Chondrocyte (in vitro differentiated cells): ENCODE measurements at regions not wholly inside any gene's neighbourhood (a gene's known extent, or its start where the extent isn't known, plus 50 kb on each side); places are given as distances from the start of the nearest gene placed in this dataset.

ENCODE experiments used
- DNase-seq: peaks from one replicate; pipeline ENCODE4 v3.0.0; 2021; ENCODE audit warnings: mixed read lengths, low spot score
- H3K27ac Mint-ChIP-seq: one replicate; pipeline ENCODE4 v1.8.0; 2021; ENCODE audit warnings: mild to moderate bottlenecking, moderate library complexity, mixed read lengths; ENCODE audit not compliant: unreplicated experiment
- H3K27me3 Mint-ChIP-seq: 2 replicates; pipeline ENCODE4 v1.8.0; 2021; ENCODE audit warnings: low read depth, mixed read lengths
- H3K36me3 Mint-ChIP-seq: 2 replicates; pipeline ENCODE4 v1.8.0; 2021; ENCODE audit warnings: low read depth, mixed read lengths
- H3K4me1 Mint-ChIP-seq: 2 replicates; pipeline ENCODE4 v1.8.0; 2021; ENCODE audit warnings: low read depth, mild to moderate bottlenecking, mixed read lengths
- H3K4me3 Mint-ChIP-seq: one replicate; pipeline ENCODE4 v1.8.0; 2021; ENCODE audit warnings: mild to moderate bottlenecking, moderate library complexity, mixed read lengths; ENCODE audit not compliant: unreplicated experiment
- H3K9me3 Mint-ChIP-seq: 2 replicates; pipeline ENCODE4 v1.8.0; 2021; ENCODE audit warnings: low read depth, mixed read lengths
- TF ChIP-seq, protein P1 (sequence below): fragments of 200-600 bp; sonication (generic); IDR thresholded peaks from 2 replicates; pipeline ENCODE4 v1.5.0; 2021; ENCODE audit warnings: antibody characterized with exemption, mild to moderate bottlenecking, moderate library complexity

DNA sequence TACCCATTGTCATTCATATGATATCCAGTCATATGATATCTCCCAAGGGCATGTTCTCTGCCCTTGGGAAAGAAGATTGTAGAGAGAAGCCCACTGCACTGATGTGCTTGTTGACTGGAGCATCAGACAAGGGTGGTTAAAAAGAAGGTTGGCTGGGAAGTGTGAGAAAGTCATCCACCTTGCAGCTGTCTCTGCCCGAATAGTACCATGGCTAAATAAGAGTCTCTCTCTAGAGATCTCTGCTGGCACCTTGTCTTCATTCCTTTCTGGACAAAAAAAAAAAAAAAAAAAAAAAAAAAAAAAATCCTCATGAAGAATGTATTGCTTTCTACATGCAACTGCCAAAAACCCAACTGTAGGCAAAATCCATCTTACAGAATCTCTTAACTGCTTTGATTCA is 349.7 kb upstream of the ESRRG start:
- Mint-ChIP-seq H3K36me3 (no peaks in the 10 kb centered on the region), H3K4me3 (no peak overlapping the region), H3K27me3 (peaks cover 20% of the 10 kb centered on the region), H3K4me1 (no peaks in the 10 kb centered on the region), H3K9me3 (no peaks in the 10 kb centered on the region), H3K27ac (no peak overlapping the region)
- TF ChIP-seq, protein P1, sequence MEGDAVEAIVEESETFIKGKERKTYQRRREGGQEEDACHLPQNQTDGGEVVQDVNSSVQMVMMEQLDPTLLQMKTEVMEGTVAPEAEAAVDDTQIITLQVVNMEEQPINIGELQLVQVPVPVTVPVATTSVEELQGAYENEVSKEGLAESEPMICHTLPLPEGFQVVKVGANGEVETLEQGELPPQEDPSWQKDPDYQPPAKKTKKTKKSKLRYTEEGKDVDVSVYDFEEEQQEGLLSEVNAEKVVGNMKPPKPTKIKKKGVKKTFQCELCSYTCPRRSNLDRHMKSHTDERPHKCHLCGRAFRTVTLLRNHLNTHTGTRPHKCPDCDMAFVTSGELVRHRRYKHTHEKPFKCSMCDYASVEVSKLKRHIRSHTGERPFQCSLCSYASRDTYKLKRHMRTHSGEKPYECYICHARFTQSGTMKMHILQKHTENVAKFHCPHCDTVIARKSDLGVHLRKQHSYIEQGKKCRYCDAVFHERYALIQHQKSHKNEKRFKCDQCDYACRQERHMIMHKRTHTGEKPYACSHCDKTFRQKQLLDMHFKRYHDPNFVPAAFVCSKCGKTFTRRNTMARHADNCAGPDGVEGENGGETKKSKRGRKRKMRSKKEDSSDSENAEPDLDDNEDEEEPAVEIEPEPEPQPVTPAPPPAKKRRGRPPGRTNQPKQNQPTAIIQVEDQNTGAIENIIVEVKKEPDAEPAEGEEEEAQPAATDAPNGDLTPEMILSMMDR, result no peak
- no peak for DNase-seq

DNA sequence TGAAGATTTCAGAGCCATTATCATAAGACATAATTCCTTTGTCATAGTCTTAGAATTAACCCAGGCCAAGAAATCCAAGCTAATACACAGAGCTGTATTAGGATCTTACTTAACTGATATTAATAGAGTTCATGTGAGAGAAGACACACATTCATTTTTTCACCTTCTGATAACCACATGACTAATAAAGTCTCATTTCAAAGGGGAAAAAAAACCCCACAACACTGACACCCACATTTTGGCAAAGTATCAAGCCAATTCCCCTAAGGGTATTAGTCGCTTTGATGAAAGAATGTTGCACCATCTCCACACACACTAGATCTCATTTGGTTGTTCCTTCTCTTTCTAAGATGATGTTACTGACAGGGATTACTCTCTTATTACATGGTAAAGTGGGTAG is 344.4 kb upstream of the ESRRG start:
- Mint-ChIP-seq H3K4me3 (no peak overlapping the region), H3K4me1 (no peaks in the 10 kb centered on the region), H3K9me3 (no peaks in the 10 kb centered on the region), H3K36me3 (no peaks in the 10 kb centered on the region), H3K27ac (no peak overlapping the region), H3K27me3 (peaks cover 9% of the 10 kb centered on the region)
- no peak for DNase-seq
- TF ChIP-seq, protein P1, result no peak

DNA sequence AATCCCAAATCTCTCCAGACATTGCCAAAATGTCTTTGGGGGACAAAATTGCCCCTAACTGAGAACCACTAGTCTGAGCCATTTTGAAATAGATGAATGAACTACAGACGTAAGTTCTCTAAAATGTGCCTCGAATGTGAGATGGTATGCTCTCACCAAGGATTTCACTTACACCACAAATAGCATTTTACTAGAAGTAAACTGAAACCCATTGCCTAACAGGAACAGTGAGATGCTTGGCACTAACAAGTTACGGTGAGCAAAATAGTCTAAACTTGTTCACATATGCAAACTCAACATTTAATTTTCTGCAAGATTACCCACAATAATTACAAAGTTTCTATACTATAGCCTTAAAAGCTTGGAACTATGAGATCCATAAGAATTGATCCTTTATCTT is 343.6 kb upstream of the ESRRG start:
- H3K4me1 Mint-ChIP-seq, result no peaks in the 10 kb centered on the region
- TF ChIP-seq, protein P1, result no peak
- DNase-seq, result no peak
- H3K9me3 Mint-ChIP-seq, result no peaks in the 10 kb centered on the region
- no peak overlapping the region for H3K4me3 Mint-ChIP-seq
- H3K27me3 Mint-ChIP-seq, result peaks cover 7% of the 10 kb centered on the region
- no peak overlapping the region for H3K27ac Mint-ChIP-seq
- H3K36me3 Mint-ChIP-seq, result no peaks in the 10 kb centered on the region

DNA sequence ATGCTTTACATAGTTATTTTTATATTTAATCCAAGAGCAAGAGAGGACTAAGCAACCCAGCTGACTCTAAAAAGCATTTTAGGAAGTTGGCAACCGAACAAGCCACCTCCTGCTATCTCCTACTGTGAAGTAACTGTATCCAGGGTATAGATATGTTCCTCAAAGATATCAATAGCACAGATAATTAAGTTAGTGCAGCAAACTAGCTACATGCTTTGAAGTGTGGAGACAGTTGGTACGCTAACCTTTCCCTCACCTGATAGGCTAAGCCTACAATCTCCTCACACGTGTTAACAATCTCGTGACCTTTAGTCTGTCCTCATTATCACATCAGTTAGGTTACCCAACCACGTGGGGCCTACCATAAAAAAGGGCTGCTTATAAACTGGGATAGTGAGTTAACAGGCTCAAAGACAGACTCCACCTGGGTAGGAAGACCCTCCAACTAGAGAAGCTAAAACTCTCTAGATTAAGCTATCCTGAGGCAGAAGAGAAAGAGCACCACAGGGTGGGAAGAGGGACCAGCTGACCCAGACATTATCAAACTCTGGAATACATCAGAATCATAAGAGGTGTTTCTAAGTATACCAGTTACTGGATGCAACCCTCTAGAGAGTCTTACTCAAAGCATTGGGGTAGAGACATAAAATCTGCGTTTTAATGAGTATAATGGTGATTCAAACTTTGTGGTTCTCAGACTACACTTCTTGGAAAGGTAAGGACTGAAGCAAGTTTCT is 340.1 kb upstream of the ESRRG start:
- TF ChIP-seq, protein P1, result no peak
- no peak for DNase-seq
- H3K27me3 Mint-ChIP-seq, result peaks cover 1% of the 10 kb centered on the region
- H3K27ac Mint-ChIP-seq, result no peak overlapping the region
- no peaks in the 10 kb centered on the region for H3K4me1 Mint-ChIP-seq
- no peak overlapping the region for H3K4me3 Mint-ChIP-seq
- H3K36me3 Mint-ChIP-seq, result no peaks in the 10 kb centered on the region
- peaks cover under 1% of the 10 kb centered on the region for H3K9me3 Mint-ChIP-seq

DNA sequence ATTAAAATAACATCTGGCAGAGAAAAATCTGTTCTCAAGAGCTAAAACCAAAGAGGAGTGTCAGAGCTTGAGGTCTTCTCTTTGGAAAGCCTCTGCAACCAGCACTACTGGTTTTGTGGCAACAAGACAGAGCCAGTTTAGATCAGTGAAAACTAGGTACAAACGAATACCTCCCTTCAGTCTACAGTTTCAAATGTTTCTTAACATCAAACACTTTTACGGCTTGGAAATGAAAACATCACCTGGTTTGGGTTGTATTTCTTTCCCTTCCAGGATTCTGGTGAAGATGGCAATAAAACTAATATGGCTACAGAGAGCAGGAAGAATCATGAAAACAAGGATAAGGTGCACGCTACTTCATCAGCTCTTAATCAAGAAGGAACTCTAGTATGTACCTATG is 339.4 kb upstream of the ESRRG start:
- Mint-ChIP-seq H3K4me3 (no peak overlapping the region), H3K36me3 (no peaks in the 10 kb centered on the region), H3K27me3 (peaks cover 3% of the 10 kb centered on the region), H3K27ac (no peak overlapping the region), H3K9me3 (peaks cover 5% of the 10 kb centered on the region), H3K4me1 (no peaks in the 10 kb centered on the region)
- no peak for DNase-seq
- TF ChIP-seq, protein P1, result no peak
